K562 (cell line): ENCODE measurements at regions not wholly inside any gene's neighbourhood (a gene's known extent, or its start where the extent isn't known, plus 50 kb on each side); places are given as distances from the start of the nearest gene placed in this dataset.

Experiments used
- BRCA1 ChIP-seq, 2 experiments: fragments of 450-650 bp in 1 of 2; sonication (generic) in 1 of 2; formaldehyde crosslinking in 1 of 2; IDR thresholded peaks; 2 replicates each; pipeline versions ENCODE4 v1.5.0 to v1.6.1; 2017 to 2020; ENCODE audit warnings: mild to moderate bottlenecking in 1 of 2, missing genetic modification reagents in 1 of 2
- EGR1 ChIP-seq: fragments of 450-650 bp; conservative IDR thresholded peaks from 2 replicates; pipeline ENCODE4 v1.6.1; 2017; ENCODE audit warnings: mild to moderate bottlenecking
- SOX6 ChIP-seq: fragments of 450-650 bp; IDR thresholded peaks from 2 replicates; pipeline ENCODE4 v1.6.1; 2014; ENCODE audit warnings: mild to moderate bottlenecking
- ZBED1 ChIP-seq: IDR thresholded peaks from 2 replicates; pipeline ENCODE4 v1.6.1; 2014
- ZC3H8 ChIP-seq: fragments of 450-650 bp; IDR thresholded peaks from 2 replicates; pipeline ENCODE4 v1.6.1; 2017
- ZKSCAN1 ChIP-seq: fragments of 150-350 bp; IDR thresholded peaks from 2 replicates; pipeline ENCODE4 v1.6.1; 2016; ENCODE audit warnings: low read depth, low read length
- ZNF766 ChIP-seq: fragments of 200-800 bp; sonication (Bioruptor generic); conservative IDR thresholded peaks from 2 replicates; pipeline ENCODE4 v1.6.1; 2016; ENCODE audit warnings: missing genetic modification characterization, missing compliant biosample characterization
- TF ChIP-seq, protein P1 (sequence below), 3 experiments: fragments of 200-800 bp in 1 of 3; sonication (Bioruptor generic) in 1 of 3; sonication (generic) in 1 of 3; formaldehyde crosslinking in 1 of 3; IDR thresholded peaks; 2 replicates each; pipeline versions ENCODE4 v1.6.1 to v1.8.0; 2016 to 2022; ENCODE audit warnings: mild to moderate bottlenecking in 2 of 3, missing compliant biosample characterization in 2 of 3, missing genetic modification characterization in 2 of 3, missing genetic modification reagents in 1 of 3
- TF ChIP-seq, protein P2 (sequence below): sonication (generic); formaldehyde crosslinking; IDR thresholded peaks from 2 replicates; pipeline ENCODE4 v1.8.0; 2023; ENCODE audit warnings: mild to moderate bottlenecking, missing genetic modification reagents
- TF ChIP-seq, protein P3 (sequence below): sonication (generic); formaldehyde crosslinking; IDR thresholded peaks from 2 replicates; pipeline ENCODE4 v1.8.0; 2023; ENCODE audit warnings: mild to moderate bottlenecking, missing genetic modification reagents
- TF ChIP-seq, protein P4 (sequence below), 2 experiments: fragments of 450-650 bp; conservative IDR thresholded peaks; 2 replicates each; pipeline ENCODE4 v1.6.1; 2017; ENCODE audit warnings: mild to moderate bottlenecking in 2 of 2, moderate library complexity in 2 of 2
- TF ChIP-seq, protein P5 (sequence below), 2 experiments: IDR thresholded peaks in 1 of 2; conservative IDR thresholded peaks in 1 of 2; 2 replicates each; pipeline ENCODE4 v1.6.1; 2016; ENCODE audit warnings: low read depth in 2 of 2, mild to moderate bottlenecking in 1 of 2, missing compliant biosample characterization in 1 of 2, missing genetic modification characterization in 1 of 2, moderate library complexity in 1 of 2
- TF ChIP-seq, protein P6 (sequence below): fragments of 450-650 bp; IDR thresholded peaks from 2 replicates; pipeline ENCODE4 v1.6.1; 2018; ENCODE audit not compliant: partially characterized antibody

DNA sequence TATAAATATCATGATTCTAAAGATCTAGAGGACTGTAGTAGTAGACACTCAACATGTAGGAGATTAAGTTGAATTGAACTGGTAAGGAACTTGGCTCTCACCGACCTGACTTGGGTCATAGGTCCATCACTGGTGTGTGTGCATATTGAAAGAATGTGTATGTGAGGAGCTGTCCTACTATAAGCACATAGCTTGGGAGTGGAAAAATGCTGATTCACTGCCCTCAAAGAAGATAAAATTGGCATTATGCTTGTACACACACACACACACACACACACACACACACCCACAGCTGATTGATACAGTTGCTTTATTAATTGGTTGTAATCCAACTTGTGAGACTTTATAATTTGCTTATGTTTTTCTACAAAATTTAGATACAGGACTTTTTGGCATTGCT lies 411.0 kb upstream of the NR2F2 start (continued):
- TF ChIP-seq, protein P1, sequence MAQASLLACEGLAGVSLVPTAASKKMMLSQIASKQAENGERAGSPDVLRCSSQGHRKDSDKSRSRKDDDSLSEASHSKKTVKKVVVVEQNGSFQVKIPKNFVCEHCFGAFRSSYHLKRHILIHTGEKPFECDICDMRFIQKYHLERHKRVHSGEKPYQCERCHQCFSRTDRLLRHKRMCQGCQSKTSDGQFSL (CRISPR knock-in tag; IDR thresholded peaks at IDR 0.05), result no peak
- TF ChIP-seq, protein P1 (tag; IDR thresholded peaks at IDR 0.05), result no peak
- TF ChIP-seq, protein P2, sequence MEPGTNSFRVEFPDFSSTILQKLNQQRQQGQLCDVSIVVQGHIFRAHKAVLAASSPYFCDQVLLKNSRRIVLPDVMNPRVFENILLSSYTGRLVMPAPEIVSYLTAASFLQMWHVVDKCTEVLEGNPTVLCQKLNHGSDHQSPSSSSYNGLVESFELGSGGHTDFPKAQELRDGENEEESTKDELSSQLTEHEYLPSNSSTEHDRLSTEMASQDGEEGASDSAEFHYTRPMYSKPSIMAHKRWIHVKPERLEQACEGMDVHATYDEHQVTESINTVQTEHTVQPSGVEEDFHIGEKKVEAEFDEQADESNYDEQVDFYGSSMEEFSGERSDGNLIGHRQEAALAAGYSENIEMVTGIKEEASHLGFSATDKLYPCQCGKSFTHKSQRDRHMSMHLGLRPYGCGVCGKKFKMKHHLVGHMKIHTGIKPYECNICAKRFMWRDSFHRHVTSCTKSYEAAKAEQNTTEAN (CRISPR knock-in tag), result no peak
- TF ChIP-seq ZNF766 (CRISPR knock-in tag) (no peak), BRCA1 (IDR thresholded peaks at IDR 0.05) (no peak), BRCA1 (CRISPR knock-in tag; IDR thresholded peaks at IDR 0.05) (no peak), ZBED1 (no peak), ZC3H8 (no peak), EGR1 (no peak), ZKSCAN1 (peak; percentile 86), SOX6 (peak; percentile 34; the same call in 1 of the 2 replicates)
- TF ChIP-seq, protein P3, sequence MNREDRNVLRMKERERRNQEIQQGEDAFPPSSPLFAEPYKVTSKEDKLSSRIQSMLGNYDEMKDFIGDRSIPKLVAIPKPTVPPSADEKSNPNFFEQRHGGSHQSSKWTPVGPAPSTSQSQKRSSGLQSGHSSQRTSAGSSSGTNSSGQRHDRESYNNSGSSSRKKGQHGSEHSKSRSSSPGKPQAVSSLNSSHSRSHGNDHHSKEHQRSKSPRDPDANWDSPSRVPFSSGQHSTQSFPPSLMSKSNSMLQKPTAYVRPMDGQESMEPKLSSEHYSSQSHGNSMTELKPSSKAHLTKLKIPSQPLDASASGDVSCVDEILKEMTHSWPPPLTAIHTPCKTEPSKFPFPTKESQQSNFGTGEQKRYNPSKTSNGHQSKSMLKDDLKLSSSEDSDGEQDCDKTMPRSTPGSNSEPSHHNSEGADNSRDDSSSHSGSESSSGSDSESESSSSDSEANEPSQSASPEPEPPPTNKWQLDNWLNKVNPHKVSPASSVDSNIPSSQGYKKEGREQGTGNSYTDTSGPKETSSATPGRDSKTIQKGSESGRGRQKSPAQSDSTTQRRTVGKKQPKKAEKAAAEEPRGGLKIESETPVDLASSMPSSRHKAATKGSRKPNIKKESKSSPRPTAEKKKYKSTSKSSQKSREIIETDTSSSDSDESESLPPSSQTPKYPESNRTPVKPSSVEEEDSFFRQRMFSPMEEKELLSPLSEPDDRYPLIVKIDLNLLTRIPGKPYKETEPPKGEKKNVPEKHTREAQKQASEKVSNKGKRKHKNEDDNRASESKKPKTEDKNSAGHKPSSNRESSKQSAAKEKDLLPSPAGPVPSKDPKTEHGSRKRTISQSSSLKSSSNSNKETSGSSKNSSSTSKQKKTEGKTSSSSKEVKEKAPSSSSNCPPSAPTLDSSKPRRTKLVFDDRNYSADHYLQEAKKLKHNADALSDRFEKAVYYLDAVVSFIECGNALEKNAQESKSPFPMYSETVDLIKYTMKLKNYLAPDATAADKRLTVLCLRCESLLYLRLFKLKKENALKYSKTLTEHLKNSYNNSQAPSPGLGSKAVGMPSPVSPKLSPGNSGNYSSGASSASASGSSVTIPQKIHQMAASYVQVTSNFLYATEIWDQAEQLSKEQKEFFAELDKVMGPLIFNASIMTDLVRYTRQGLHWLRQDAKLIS (CRISPR knock-in tag), result no peak
- TF ChIP-seq, protein P4, sequence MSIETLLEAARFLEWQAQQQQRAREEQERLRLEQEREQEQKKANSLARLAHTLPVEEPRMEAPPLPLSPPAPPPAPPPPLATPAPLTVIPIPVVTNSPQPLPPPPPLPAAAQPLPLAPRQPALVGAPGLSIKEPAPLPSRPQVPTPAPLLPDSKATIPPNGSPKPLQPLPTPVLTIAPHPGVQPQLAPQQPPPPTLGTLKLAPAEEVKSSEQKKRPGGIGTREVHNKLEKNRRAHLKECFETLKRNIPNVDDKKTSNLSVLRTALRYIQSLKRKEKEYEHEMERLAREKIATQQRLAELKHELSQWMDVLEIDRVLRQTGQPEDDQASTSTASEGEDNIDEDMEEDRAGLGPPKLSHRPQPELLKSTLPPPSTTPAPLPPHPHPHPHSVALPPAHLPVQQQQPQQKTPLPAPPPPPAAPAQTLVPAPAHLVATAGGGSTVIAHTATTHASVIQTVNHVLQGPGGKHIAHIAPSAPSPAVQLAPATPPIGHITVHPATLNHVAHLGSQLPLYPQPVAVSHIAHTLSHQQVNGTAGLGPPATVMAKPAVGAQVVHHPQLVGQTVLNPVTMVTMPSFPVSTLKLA (conservative IDR thresholded peaks at IDR 0.05), result no peak
- TF ChIP-seq, protein P5, sequence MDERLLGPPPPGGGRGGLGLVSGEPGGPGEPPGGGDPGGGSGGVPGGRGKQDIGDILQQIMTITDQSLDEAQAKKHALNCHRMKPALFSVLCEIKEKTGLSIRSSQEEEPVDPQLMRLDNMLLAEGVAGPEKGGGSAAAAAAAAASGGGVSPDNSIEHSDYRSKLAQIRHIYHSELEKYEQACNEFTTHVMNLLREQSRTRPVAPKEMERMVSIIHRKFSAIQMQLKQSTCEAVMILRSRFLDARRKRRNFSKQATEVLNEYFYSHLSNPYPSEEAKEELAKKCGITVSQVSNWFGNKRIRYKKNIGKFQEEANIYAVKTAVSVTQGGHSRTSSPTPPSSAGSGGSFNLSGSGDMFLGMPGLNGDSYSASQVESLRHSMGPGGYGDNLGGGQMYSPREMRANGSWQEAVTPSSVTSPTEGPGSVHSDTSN (CRISPR knock-in tag; IDR thresholded peaks at IDR 0.05; ENCODE audit: low read depth), result no peak
- TF ChIP-seq, protein P5 (tag; conservative IDR thresholded peaks at IDR 0.05; ENCODE audit: low read depth), result no peak
- TF ChIP-seq, protein P6, sequence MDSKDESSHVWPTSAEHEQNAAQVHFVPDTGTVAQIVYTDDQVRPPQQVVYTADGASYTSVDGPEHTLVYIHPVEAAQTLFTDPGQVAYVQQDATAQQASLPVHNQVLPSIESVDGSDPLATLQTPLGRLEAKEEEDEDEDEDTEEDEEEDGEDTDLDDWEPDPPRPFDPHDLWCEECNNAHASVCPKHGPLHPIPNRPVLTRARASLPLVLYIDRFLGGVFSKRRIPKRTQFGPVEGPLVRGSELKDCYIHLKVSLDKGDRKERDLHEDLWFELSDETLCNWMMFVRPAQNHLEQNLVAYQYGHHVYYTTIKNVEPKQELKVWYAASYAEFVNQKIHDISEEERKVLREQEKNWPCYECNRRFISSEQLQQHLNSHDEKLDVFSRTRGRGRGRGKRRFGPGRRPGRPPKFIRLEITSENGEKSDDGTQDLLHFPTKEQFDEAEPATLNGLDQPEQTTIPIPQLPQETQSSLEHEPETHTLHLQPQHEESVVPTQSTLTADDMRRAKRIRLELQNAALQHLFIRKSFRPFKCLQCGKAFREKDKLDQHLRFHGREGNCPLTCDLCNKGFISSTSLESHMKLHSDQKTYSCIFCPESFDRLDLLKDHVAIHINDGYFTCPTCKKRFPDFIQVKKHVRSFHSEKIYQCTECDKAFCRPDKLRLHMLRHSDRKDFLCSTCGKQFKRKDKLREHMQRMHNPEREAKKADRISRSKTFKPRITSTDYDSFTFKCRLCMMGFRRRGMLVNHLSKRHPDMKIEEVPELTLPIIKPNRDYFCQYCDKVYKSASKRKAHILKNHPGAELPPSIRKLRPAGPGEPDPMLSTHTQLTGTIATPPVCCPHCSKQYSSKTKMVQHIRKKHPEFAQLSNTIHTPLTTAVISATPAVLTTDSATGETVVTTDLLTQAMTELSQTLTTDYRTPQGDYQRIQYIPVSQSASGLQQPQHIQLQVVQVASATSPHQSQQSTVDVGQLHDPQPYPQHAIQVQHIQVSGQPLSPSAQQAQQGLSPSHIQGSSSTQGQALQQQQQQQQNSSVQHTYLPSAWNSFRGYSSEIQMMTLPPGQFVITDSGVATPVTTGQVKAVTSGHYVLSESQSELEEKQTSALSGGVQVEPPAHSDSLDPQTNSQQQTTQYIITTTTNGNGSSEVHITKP, result no peak
